ENCODE measurements at regions not wholly inside any gene's neighbourhood (a gene's known extent, or its start where the extent isn't known, plus 50 kb on each side); places are given as distances from the start of the nearest gene placed in this dataset.
A peak's percentile ranks its signal among the peaks of the same experiment; 100 is the strongest.

GRCh38 chr20:12276011-12276673 is 358.4 kb downstream of the BTBD3 start:
- DNase-seq (ENCODE audit: low read depth): peak; percentile 51

GRCh38 chr20:12287575-12287974 is 369.9 kb downstream of the BTBD3 start:
- DNase-seq (ENCODE audit: low read depth): peak; percentile 48

GRCh38 chr20:12289465-12289864 is 371.8 kb downstream of the BTBD3 start:
- DNase-seq (ENCODE audit: low read depth): no peak

- no peak for DNase-seq (ENCODE audit: low read depth)
These were observed 373.7 kb downstream of the BTBD3 start for GRCh38 chr20:12291386-12291785.

- DNase-seq (ENCODE audit: low read depth): no peak
These were observed 376.2 kb downstream of the BTBD3 start for GRCh38 chr20:12293900-12294299.

- DNase-seq (ENCODE audit: low read depth): no peak
These were observed 377.0 kb downstream of the BTBD3 start for GRCh38 chr20:12294678-12295077.

GRCh38 chr20:12305188-12305950 is 387.7 kb downstream of the BTBD3 start:
- no peak for DNase-seq (ENCODE audit: low read depth)

- no peak for DNase-seq (ENCODE audit: low read depth)
These were observed 388.4 kb downstream of the BTBD3 start for GRCh38 chr20:12306107-12306506.

- DNase-seq (ENCODE audit: low read depth): no peak
These were observed 393.6 kb downstream of the BTBD3 start for GRCh38 chr20:12311094-12311865.

- DNase-seq (ENCODE audit: low read depth): no peak
These were observed 398.0 kb downstream of the BTBD3 start for GRCh38 chr20:12315652-12316051.

- no peak for DNase-seq (ENCODE audit: low read depth)
These were observed 399.1 kb downstream of the BTBD3 start for GRCh38 chr20:12316794-12317193.

GRCh38 chr20:12317433-12317832 is 399.7 kb downstream of the BTBD3 start:
- no peak for DNase-seq (ENCODE audit: low read depth)

GRCh38 chr20:12318043-12318442 is 400.4 kb downstream of the BTBD3 start:
- DNase-seq (ENCODE audit: low read depth): no peak

GRCh38 chr20:12321736-12322135 is 404.0 kb downstream of the BTBD3 start:
- DNase-seq (ENCODE audit: low read depth): no peak

- DNase-seq (ENCODE audit: low read depth): no peak
These were observed 409.5 kb downstream of the BTBD3 start for GRCh38 chr20:12327205-12327604.

GRCh38 chr20:12331236-12331635 is 413.5 kb downstream of the BTBD3 start:
- no peak for DNase-seq (ENCODE audit: low read depth)

GRCh38 chr20:12337601-12338000 is 419.9 kb downstream of the BTBD3 start:
- no peak for DNase-seq (ENCODE audit: low read depth)

GRCh38 chr20:12345978-12346377 is 428.3 kb downstream of the BTBD3 start:
- no peak for DNase-seq (ENCODE audit: low read depth)

GRCh38 chr20:12353842-12354241 is 436.1 kb downstream of the BTBD3 start:
- no peak for DNase-seq (ENCODE audit: low read depth)

- DNase-seq (ENCODE audit: low read depth): no peak
These were observed 437.0 kb downstream of the BTBD3 start for GRCh38 chr20:12354725-12355124.

- DNase-seq (ENCODE audit: low read depth): no peak
These were observed 437.5 kb downstream of the BTBD3 start for GRCh38 chr20:12355185-12355584.

GRCh38 chr20:12358006-12358654 is 440.4 kb downstream of the BTBD3 start:
- peak; percentile 28 for DNase-seq (ENCODE audit: low read depth)

All from M059J (cell line).